ENCODE measurements at regions not wholly inside any gene's neighbourhood (a gene's known extent, or its start where the extent isn't known, plus 50 kb on each side); places are given as distances from the start of the nearest gene placed in this dataset.
"Not testable (repeated sequence)": the region's sequence is repeated elsewhere in the genome, so short reads cannot be mapped to it uniquely, and the experiment has no call there.

DNA sequence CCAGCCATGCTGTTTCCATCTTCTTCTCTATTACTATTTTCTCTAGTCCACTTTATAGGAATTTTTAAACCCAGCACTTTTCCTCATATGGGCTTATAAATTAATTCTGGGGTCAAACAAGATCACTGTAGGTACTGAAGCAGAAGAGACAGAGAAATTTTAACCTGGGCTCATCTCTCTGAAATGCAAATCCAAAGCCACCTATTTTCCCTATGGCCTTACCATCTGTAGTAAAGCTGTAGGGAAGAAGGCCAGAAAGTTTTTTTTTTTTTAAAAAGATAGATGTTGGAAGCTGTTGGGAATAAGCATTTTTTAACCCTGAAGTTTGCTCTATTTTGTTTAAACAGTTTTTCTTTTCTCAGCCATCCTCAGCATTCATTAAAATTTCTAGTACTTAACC is 367.4 kb downstream of the CD109 start:
- DNase-seq (ENCODE audit: low read depth in 2 of 2): no peak

- DNase-seq (ENCODE audit: low read depth in 2 of 2): no peak
Observed at GRCh38 chr6:74061201-74061600, 365.2 kb downstream of the CD109 start.

- no peak for DNase-seq (ENCODE audit: low read depth in 2 of 2)
Observed at GRCh38 chr6:74060354-74060753, 364.4 kb downstream of the CD109 start.

DNA sequence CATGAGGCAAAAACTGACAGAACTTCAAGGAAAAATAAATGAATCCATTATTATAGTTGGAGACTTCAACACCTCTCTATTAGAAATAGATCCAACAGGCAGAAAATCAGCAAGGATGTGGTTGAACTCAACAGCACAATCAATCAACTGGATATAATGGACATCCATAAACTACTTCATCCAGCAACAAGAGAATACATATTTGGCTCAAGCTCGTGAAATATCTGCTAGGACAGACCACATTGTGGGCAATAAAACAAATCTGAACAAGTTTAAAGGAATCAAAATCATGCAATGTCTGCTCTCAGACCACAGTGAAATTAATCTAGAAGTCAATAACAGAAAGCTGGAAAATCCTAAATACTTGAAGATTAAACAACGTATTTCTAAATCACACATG is 362.6 kb downstream of the CD109 start:
- DNase-seq (ENCODE audit: low read depth in 2 of 2): no peak

GRCh38 chr6:74057326-74057725 is 361.3 kb downstream of the CD109 start:
- DNase-seq (ENCODE audit: low read depth in 2 of 2): no peak

GRCh38 chr6:74054190-74054589 is 358.2 kb downstream of the CD109 start:
- DNase-seq (ENCODE audit: low read depth in 2 of 2): no peak

DNA sequence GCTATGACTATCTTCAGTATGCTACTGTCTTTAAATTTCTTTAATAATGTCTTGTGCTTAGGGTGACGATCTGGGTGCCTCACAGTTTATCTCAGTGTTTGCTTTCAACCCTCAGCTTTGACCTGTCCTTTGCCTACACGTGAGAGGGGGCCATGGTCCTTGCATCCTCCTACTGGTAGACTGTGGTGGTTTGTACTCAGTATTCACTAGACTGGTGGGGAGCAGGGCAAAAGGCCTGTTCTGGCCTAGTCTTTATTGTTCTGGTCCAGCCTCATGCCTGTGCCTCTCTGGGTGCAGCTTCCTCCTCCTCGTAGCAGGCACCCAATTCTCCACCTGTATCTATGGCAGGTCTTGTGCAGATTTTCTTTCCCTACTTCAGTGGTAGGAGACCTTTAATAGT is 354.9 kb downstream of the CD109 start:
- no peak for DNase-seq (ENCODE audit: low read depth in 2 of 2)

DNA sequence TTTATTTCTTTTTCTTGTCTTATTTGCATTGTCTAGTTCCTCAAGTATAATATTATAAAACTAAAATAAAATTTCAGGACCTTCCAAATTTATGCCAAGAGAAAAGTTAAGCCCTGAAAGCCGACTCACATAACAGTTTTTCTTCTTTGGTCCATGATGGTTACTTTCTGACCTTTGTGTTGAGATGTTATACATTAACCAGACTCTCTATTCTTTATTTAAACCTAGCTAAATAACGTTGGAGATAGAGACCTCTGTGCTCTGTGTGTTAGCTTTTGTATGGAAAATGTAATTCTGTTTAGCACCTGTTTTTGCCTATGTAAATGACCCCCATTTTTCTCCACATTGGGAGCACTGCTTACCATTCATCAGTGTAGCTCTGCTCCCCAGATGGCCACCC is 352.4 kb downstream of the CD109 start:
- no peak for DNase-seq (ENCODE audit: low read depth in 2 of 2)

DNA sequence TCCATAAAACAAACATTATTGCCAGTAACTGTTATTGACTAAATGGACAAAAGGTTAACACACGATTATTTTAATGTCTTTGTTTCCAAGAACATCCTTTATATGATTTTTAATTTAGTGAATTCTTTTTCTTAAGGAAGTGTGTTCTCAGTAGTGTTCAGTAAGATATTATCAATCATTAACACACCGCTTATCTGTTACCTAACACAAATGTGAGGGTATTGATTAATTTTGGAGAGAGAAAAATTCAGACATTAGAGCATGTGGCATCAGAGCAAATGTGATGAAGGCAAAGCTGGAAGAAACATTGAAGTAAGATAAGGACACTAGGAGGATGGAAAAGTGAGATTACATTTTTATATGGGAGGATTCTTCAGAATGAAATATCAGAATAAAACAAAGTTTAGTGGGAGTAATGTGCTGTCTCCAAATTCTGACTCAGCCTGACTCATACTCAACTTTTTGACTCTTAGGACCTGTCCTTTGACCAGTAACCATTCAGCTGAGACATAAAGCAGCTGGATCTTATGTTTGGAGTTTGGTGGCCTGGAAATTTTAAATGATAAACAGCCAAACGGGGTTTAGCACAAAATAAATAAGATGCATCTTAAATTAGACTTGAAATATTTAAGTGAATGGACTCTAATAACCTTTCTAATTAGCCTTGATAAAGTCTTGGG is 348.6 kb downstream of the CD109 start:
- no peak for DNase-seq (ENCODE audit: low read depth in 2 of 2)

DNA sequence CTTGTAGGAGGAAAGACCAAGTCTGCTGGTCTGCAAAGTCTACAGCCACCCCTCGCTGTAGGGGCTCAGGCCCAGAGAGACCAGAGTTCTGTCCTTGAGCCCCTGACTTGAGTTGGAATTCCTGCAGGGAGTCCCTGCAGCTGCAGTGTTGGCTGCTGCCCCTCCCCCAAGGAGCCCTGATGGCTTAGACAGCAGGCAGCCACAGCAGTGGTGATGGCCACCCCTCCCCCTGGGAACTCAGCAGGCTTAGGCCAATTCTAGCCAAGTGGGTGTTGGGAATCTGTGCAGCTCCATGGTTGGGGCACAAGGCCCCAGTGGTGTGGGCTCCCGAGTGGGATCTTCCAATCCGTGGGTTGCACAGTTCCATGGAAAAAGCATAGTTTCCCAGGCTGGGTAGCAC is 345.4 kb downstream of the CD109 start:
- no peak for DNase-seq (ENCODE audit: low read depth in 2 of 2)

DNA sequence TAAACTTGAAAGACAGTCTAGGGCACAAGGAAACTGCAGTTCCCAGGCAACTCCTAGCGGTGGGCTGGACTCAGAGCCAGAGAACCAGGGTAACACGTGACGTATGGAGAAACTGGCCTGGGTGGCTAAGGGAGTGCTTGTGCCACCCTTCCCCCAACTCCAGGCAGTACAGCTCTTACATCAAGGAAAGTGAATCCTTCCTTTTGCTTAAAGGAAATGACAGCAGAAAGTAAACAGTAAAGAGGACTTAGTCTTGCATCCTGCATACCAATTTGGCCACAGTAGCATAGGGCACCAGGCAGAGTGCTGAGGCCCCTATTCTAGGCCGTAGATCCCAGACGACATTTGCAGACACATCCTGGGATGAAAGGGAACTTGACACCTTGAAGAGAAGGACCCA is 322.8 kb downstream of the CD109 start:
- DNase-seq (ENCODE audit: low read depth in 2 of 2): no peak

DNA sequence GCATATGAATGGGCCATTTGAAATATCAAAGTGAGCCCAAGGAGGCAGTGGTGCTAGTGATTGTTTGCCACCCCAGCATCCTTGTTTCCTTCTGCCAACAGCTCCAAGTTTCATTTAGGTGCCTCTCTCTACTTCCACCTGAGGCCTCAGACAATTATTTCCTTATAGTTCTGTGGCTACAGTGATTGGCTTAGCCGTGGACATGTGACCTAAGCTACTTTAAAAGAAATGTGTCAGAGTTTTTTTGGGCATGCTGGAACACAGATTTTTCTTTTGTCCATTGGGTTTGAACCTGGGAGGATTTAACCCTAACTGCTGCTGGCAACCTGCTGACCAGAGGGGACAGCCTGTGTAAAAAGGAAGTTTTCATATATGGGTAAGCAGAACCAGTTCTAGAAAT is 319.4 kb downstream of the CD109 start:
- DNase-seq (ENCODE audit: low read depth in 2 of 2): no peak

GRCh38 chr6:74000666-74001490 is 304.9 kb downstream of the CD109 start:
- no peak for DNase-seq (ENCODE audit: low read depth in 2 of 2)

DNA sequence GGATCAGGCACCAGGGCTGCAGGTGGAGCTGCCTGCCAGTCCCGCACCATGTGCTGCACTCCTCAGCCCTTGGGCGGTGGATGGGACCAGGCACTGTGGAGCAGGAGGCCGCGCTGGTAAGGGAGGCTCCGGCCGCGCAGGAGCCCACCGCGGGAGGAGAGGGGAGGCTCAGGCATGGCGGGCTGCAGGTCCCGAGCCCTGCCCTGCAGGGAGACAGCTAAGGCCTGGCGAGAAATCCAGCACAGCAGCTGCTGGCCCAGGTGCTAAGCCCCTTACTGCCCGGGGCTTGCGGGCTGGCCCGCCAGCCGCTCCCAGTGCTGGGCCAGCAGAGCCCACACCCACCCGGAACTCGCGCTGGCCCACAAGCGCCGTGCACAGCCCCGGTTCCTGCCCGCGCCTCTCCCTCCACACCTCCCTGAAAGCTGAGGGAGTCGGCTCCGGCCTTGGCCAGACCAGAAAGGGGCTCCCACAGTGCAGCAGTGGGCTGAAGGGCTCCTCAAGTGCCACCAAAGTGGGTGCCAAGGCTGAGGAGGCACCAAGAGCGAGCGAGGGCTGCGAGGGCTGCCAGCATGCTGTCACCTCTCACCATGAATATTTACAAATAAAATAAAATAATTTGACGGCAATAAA is 294.7 kb downstream of the CD109 start:
- not testable (repeated sequence) for DNase-seq (ENCODE audit: low read depth in 2 of 2)

- DNase-seq (ENCODE audit: low read depth in 2 of 2): no peak
Observed at GRCh38 chr6:73989428-73989827, 293.4 kb downstream of the CD109 start.

GRCh38 chr6:73985891-73986290 is 289.9 kb downstream of the CD109 start:
- peak; percentile 7 to 29 for DNase-seq (ENCODE audit: low read depth in 2 of 2)

DNA sequence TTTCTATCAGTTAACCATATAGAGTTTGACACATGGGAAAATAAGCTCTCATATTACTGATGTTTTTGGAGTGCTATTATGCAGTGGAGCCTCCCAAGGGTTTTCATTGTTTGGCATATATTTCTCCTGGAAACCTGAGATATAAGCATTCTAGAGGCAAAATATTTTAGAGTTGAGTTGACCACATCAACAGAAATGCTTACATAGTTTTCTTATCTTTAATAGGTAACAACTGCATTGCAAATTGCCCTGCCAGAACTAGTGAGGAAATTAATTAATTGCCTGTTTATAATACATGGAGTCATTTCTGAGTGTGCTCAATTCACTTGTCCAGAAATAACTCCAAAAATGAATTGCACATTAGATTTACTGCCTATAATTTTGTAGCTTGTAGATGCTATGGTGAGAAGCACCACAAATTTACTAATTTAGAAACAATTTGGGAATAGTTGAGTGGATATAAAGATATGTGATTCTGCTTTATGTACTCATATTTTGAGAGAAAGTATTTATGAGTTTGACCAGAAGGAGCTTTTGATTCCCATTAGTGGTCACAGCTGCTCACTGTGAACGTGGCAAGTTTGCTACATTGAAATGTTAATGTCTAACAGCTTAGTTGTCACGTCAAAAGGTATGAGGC is 288.7 kb downstream of the CD109 start:
- no peak for DNase-seq (ENCODE audit: low read depth in 2 of 2)

GRCh38 chr6:73983367-73983766 is 287.4 kb downstream of the CD109 start:
- DNase-seq (ENCODE audit: low read depth in 2 of 2): no peak

DNA sequence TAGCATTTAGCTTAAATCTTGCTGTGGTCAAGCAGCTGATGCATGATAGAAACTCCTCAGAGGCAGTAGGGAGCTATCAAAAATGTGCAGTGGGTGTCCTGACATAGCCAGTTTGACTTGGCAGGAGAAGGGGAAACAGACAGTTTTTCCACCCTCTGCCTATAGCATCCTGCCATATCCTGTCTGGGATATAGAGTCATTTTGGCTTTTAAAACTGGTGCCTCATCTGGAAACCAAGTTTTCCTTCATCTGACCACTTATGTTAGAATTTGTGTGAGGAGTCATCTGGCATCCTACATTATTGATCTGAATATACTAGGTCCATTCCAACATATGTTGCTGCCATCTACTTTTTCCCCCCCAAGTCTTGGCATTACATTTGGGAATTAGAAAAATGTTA is 284.1 kb downstream of the CD109 start:
- DNase-seq (ENCODE audit: low read depth in 2 of 2): no peak

- DNase-seq (ENCODE audit: low read depth in 2 of 2): no peak
Observed at GRCh38 chr6:73978330-73978729, 282.3 kb downstream of the CD109 start.

DNA sequence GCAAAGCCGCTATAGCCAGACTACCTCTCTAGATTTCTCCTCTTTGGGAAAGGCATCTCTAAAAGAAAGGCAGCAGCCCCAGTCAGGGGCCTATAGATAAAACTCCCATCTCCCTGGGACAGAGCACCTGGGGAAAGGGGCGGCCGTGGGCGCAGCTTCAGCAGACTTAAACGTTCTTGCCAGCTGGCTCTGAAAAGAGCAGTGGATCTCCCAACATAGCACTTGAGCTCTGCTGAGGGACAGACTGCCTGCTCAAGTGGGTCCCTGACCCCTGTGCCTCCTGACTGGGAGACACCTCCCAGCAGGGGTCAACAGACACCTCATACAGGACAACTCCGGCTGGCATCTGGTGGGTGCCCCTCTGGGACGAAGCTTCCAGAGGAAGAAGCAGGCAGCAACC is 276.5 kb downstream of the CD109 start:
- DNase-seq (ENCODE audit: low read depth in 2 of 2): not testable (repeated sequence)
